SK-N-SH (cell line): ENCODE measurements at regions not wholly inside any gene's neighbourhood (a gene's known extent, or its start where the extent isn't known, plus 50 kb on each side); places are given as distances from the start of the nearest gene placed in this dataset.

ENCODE experiments used
- CTCF ChIA-PET: fragments of 300-600, 350-600 bp; formaldehyde crosslinking; extraction: SDS; loops from one replicate; lab custom pipeline; 2021; lab: Yijun Ruan, JAX
- POLR2A ChIA-PET: fragments of 350-600 bp; sonication (Branson Sonifier 250); formaldehyde crosslinking; extraction: SDS; loops from one replicate; lab custom pipeline; 2020; ENCODE audit warnings: antibody characterized with exemption, inconsistent platforms; lab: Yijun Ruan, JAX
- DNase-seq: peaks from one replicate; pipeline ENCODE4 v3.0.0; 2012
- H2AFZ ChIP-seq: fragments of 200-600 bp; sonication (generic); 2 replicates; pipeline ENCODE4 v1.8.1; 2016; ENCODE audit warnings: antibody characterized with exemption, mild to moderate bottlenecking, low read depth
- H3F3A ChIP-seq: fragments of 200-600 bp; sonication (generic); replicated peaks from 2 replicates; pipeline ENCODE3; 2016; ENCODE audit warnings: antibody characterized with exemption, mild to moderate bottlenecking; ENCODE audit not compliant: insufficient read depth
- H3K27ac ChIP-seq, 2 experiments: fragments of 200-500 bp in 1 of 2; fragments of 200-600 bp in 1 of 2; sonication (Bioruptor generic) in 1 of 2; sonication (generic), shearing (Covaris generic) in 1 of 2; 2 replicates each; pipeline versions ENCODE4 v1.5.1 to v1.6.1; 2014 to 2016; ENCODE audit warnings: low read depth in 2 of 2, inconsistent platforms in 1 of 2, low read length in 1 of 2, mild to moderate bottlenecking in 1 of 2, mixed read lengths in 1 of 2
- H3K27me3 ChIP-seq: fragments of 200-600 bp; sonication (generic), shearing (Covaris generic); 2 replicates; pipeline ENCODE4 v1.6.1; 2016; ENCODE audit warnings: mixed run types; ENCODE audit not compliant: insufficient read depth
- H3K36me3 ChIP-seq, 2 experiments: fragments of 200-500 bp in 1 of 2; fragments of 200-600 bp in 1 of 2; sonication (Bioruptor generic) in 1 of 2; sonication (generic) in 1 of 2; replicated peaks in 1 of 2; 2 replicates each; pipeline versions ENCODE3 to v1.5.1; 2014 to 2016; ENCODE audit warnings: low read length in 1 of 2, mild to moderate bottlenecking in 1 of 2; ENCODE audit not compliant: insufficient read depth in 2 of 2, control insufficient read depth in 1 of 2
- H3K4me1 ChIP-seq, 2 experiments: fragments of 200-500 bp in 1 of 2; fragments of 200-600 bp in 1 of 2; sonication (Bioruptor generic) in 1 of 2; sonication (generic), shearing (Covaris generic) in 1 of 2; 2 replicates each; pipeline versions ENCODE4 v1.5.1 to v1.6.1; 2014 to 2016; ENCODE audit warnings: low read depth in 1 of 2, low read length in 1 of 2, mixed run types in 1 of 2; ENCODE audit not compliant: insufficient read depth in 2 of 2, control insufficient read depth in 1 of 2
- H3K4me2 ChIP-seq: fragments of 200-600 bp; sonication (generic), shearing (Covaris generic); 2 replicates; pipeline ENCODE4 v1.6.1; 2017; ENCODE audit warnings: mixed run types
- H3K4me3 ChIP-seq, 2 experiments: fragments of 200-500 bp in 1 of 2; fragments of 200-600 bp in 1 of 2; sonication (Bioruptor generic) in 1 of 2; sonication (generic), shearing (Covaris generic) in 1 of 2; 2 replicates each; pipeline versions ENCODE4 v1.5.1 to v1.8.1; 2014 to 2016; ENCODE audit warnings: low read depth in 2 of 2, inconsistent platforms in 1 of 2, low read length in 1 of 2, mild to moderate bottlenecking in 1 of 2, mixed read lengths in 1 of 2, moderate library complexity in 1 of 2
- H3K79me2 ChIP-seq: fragments of 200-600 bp; sonication (generic); 2 replicates; pipeline ENCODE4 v1.8.1; 2017; ENCODE audit warnings: mild to moderate bottlenecking; ENCODE audit not compliant: insufficient read depth
- H3K9ac ChIP-seq: fragments of 200-600 bp; sonication (generic); 2 replicates; pipeline ENCODE4 v1.6.1; 2017; ENCODE audit warnings: mixed run types
- H3K9me2 ChIP-seq: fragments of 200-600 bp; sonication (generic); 2 replicates; pipeline ENCODE4 v1.6.1; 2017; ENCODE audit warnings: mixed run types
- H3K9me3 ChIP-seq: fragments of 200-600 bp; sonication (generic); 2 replicates; pipeline ENCODE4 v1.6.1; 2017; ENCODE audit warnings: mixed run types, mild to moderate bottlenecking, moderate library complexity
- H4K20me1 ChIP-seq: fragments of 200-600 bp; sonication (generic); 2 replicates; pipeline ENCODE4 v1.6.1; 2017; ENCODE audit warnings: mild to moderate bottlenecking, mixed run types; ENCODE audit not compliant: insufficient read depth
- CHD2 ChIP-seq: fragments of 150-350 bp; IDR thresholded peaks from 2 replicates; pipeline ENCODE4 v1.6.1; 2018; ENCODE audit warnings: low read length; ENCODE audit not compliant: partially characterized antibody
- ELF1 ChIP-seq: IDR thresholded peaks from 2 replicates; pipeline ENCODE4 v1.4.0; 2012
- EP300 ChIP-seq, 2 experiments: IDR thresholded peaks; 2 replicates each; pipeline versions ENCODE4 v1.4.0 to v1.6.1; 2012; ENCODE audit warnings: borderline replicate concordance in 1 of 2, low read depth in 1 of 2, low read length in 1 of 2
- FOSL2 ChIP-seq: IDR thresholded peaks from 2 replicates; pipeline ENCODE4 v1.4.0; 2012; ENCODE audit warnings: low read depth, mild to moderate bottlenecking, moderate library complexity, borderline replicate concordance
- FOXJ3 ChIP-seq: sonication (generic); formaldehyde crosslinking; IDR thresholded peaks from 2 replicates; pipeline ENCODE4 v1.5.1; 2020; ENCODE audit warnings: mild to moderate bottlenecking, missing genetic modification reagents
- FOXM1 ChIP-seq: IDR thresholded peaks from 2 replicates; pipeline ENCODE4 v1.4.0; 2012; ENCODE audit warnings: low read depth, mild to moderate bottlenecking
- GABPA ChIP-seq: IDR thresholded peaks from 2 replicates; pipeline ENCODE4 v1.4.0; 2012; ENCODE audit warnings: low read depth, mild to moderate bottlenecking
- GATA2 ChIP-seq: sonication (generic); formaldehyde crosslinking; IDR thresholded peaks from 2 replicates; pipeline ENCODE4 v1.5.0; 2020; ENCODE audit warnings: mild to moderate bottlenecking, missing genetic modification reagents
- JUND ChIP-seq: IDR thresholded peaks from 2 replicates; pipeline ENCODE4 v1.4.0; 2012
- MXI1 ChIP-seq: IDR thresholded peaks from 2 replicates; pipeline ENCODE4 v1.6.1; 2012; ENCODE audit warnings: mild to moderate bottlenecking, low read depth, low read length, improper control_type of control experiment
- NFIC ChIP-seq: IDR thresholded peaks from 2 replicates; pipeline ENCODE4 v1.4.0; 2012; ENCODE audit warnings: borderline replicate concordance
- PBX3 ChIP-seq: IDR thresholded peaks from 2 replicates; pipeline ENCODE4; 2012
- POLR2AphosphoS5 ChIP-seq: IDR thresholded peaks from 2 replicates; pipeline ENCODE4 v1.6.1; 2012; ENCODE audit warnings: low read depth, low read length
- RAD21 ChIP-seq: IDR thresholded peaks from 2 replicates; pipeline ENCODE4 v1.6.1; 2012; ENCODE audit warnings: mild to moderate bottlenecking, low read length
- RCOR1 ChIP-seq: fragments of 150-350 bp; IDR thresholded peaks from 2 replicates; pipeline ENCODE4 v1.6.1; 2017; ENCODE audit warnings: antibody characterized with exemption, low read length
- RFX5 ChIP-seq: IDR thresholded peaks from 2 replicates; pipeline ENCODE4 v1.6.1; 2012; ENCODE audit warnings: mild to moderate bottlenecking, improper control_type of control experiment, low read length
- RXRA ChIP-seq: IDR thresholded peaks from 2 replicates; pipeline ENCODE4 v1.4.0; 2012; ENCODE audit warnings: low read depth, mild to moderate bottlenecking, borderline replicate concordance
- SIN3A ChIP-seq: IDR thresholded peaks from 2 replicates; pipeline ENCODE4 v1.6.1; 2012; ENCODE audit warnings: low read depth, mild to moderate bottlenecking, low read length, moderate library complexity, borderline replicate concordance
- SMC3 ChIP-seq: IDR thresholded peaks from 2 replicates; pipeline ENCODE4 v1.6.1; 2012; ENCODE audit warnings: low read depth, low read length, improper control_type of control experiment
- TAF1 ChIP-seq: IDR thresholded peaks from 2 replicates; pipeline ENCODE4 v1.6.1; 2012; ENCODE audit warnings: low read depth, mild to moderate bottlenecking, low read length, moderate library complexity, borderline replicate concordance
- TEAD4 ChIP-seq: IDR thresholded peaks from 2 replicates; pipeline ENCODE4 v1.4.0; 2012; ENCODE audit warnings: mild to moderate bottlenecking, borderline replicate concordance; ENCODE audit not compliant: insufficient read depth
- ZBTB33 ChIP-seq: IDR thresholded peaks from 2 replicates; pipeline ENCODE4 v1.4.0; 2012; ENCODE audit warnings: low read depth, borderline replicate concordance
- WGBS: methylation state at CpG from one replicate; pipeline ENCODE4 v1.1.6; 2017; ENCODE audit warnings: low lambda C conversion rate; 5-methylcytosine and 5-hydroxymethylcytosine counted together

- Histone ChIP-seq H3F3A (no peaks in the 10 kb centered on the region), H3K27me3 (no peaks in the 10 kb centered on the region), H3K27ac (no peak overlapping the region), H3K9ac (no peak overlapping the region), H3K79me2 (no peaks in the 10 kb centered on the region), H2AFZ (no peak overlapping the region), H3K4me2 (no peak overlapping the region), H4K20me1 (no peaks in the 10 kb centered on the region), H3K9me3 (no peaks in the 10 kb centered on the region), H3K9me2 (no peaks in the 10 kb centered on the region), H3K36me3 (no peaks in the 10 kb centered on the region), H3K4me1 (no peaks in the 10 kb centered on the region), H3K4me3 (no peak overlapping the region)
- ChIA-PET POLR2A (interaction anchor here (0.6 kb wide), 1 partner anchor 120 kb away, joined by 3 read pairs; no protein-coding TSS in a partner anchor), CTCF (no interaction called here)
- no peak for TF ChIP-seq FOXM1
- TF ChIP-seq SIN3A, result no peak
- no peak for TF ChIP-seq EP300 (IDR thresholded peaks at IDR 0.05; ENCODE audit: borderline replicate concordance in 1 of 2, low read depth in 1 of 2, low read length in 1 of 2)
- no peak for TF ChIP-seq RFX5
- TF ChIP-seq ELF1, result no peak
- TF ChIP-seq TAF1, result no peak
- no peak for TF ChIP-seq RAD21
- no peak for TF ChIP-seq TEAD4
- TF ChIP-seq PBX3, result no peak
- TF ChIP-seq FOXJ3 (CRISPR knock-in tag), result no peak
- no peak for TF ChIP-seq NFIC
- no peak for TF ChIP-seq MXI1
- TF ChIP-seq POLR2AphosphoS5, result no peak
- no peak for TF ChIP-seq JUND
- no peak for TF ChIP-seq CHD2
- no peak for DNase-seq
- 21% methylated on average over 2 of the region's 2 CpGs for WGBS
These were observed 287.5 kb upstream of the EEF2KMT start for GRCh38 chr16:5385115-5385514.

GRCh38 chr16:5383737-5384136 is 286.1 kb upstream of the EEF2KMT start:
- WGBS, result 21% methylated on average over 2 of the region's 2 CpGs
- H2AFZ ChIP-seq, result no peak overlapping the region
- DNase-seq, result no peak
- H3K4me2 ChIP-seq, result no peak overlapping the region
- no peaks in the 10 kb centered on the region for H3K9me2 ChIP-seq
- no peak overlapping the region for H3K4me3 ChIP-seq
- no peaks in the 10 kb centered on the region for H3K79me2 ChIP-seq
- no peak overlapping the region for H3K27ac ChIP-seq
- no peaks in the 10 kb centered on the region for H3K9me3 ChIP-seq
- no peaks in the 10 kb centered on the region for H3F3A ChIP-seq
- no peak overlapping the region for H3K9ac ChIP-seq
- POLR2A ChIA-PET, result no interaction called here
- H4K20me1 ChIP-seq, result no peaks in the 10 kb centered on the region
- CTCF ChIA-PET, result no interaction called here
- H3K36me3 ChIP-seq, result no peaks in the 10 kb centered on the region
- no peak for TF ChIP-seq SMC3
- no peak for TF ChIP-seq RCOR1
- TF ChIP-seq FOSL2, result no peak
- no peak for TF ChIP-seq GABPA
- TF ChIP-seq GATA2 (CRISPR knock-in tag), result no peak
- TF ChIP-seq SIN3A, result no peak
- no peak for TF ChIP-seq PBX3
- TF ChIP-seq ELF1, result no peak
- TF ChIP-seq RXRA, result no peak
- TF ChIP-seq ZBTB33, result no peak
- TF ChIP-seq JUND, result no peak
- H3K27me3 ChIP-seq, result no peaks in the 10 kb centered on the region
- H3K4me1 ChIP-seq, result no peaks in the 10 kb centered on the region
